ENCODE measurements at regions not wholly inside any gene's neighbourhood (a gene's known extent, or its start where the extent isn't known, plus 50 kb on each side); places are given as distances from the start of the nearest gene placed in this dataset.

GRCh38 chr11:24406389-24406788 lies 90.5 kb upstream of the LUZP2 start:
- TF ChIP-seq EZH2 (IDR thresholded peaks at IDR 0.05; ENCODE audit: low read depth) (no peak), CTCF (conservative IDR thresholded peaks at IDR 0.05) (no peak)
- Histone ChIP-seq H3F3A (ENCODE audit: insufficient read depth, low read depth) (no peaks in the 10 kb centered on the region), H2AFZ (no peak overlapping the region), H3K4me3 (no peak overlapping the region), H3K27ac (no peak overlapping the region), H3K9me2 (ENCODE audit: insufficient read depth) (no peaks in the 10 kb centered on the region), H3K9me3 (ENCODE audit: insufficient read depth, low read depth) (no peaks in the 10 kb centered on the region), H3K36me3 (ENCODE audit: low read depth) (no peaks in the 10 kb centered on the region), H4K20me1 (ENCODE audit: insufficient read depth) (no peaks in the 10 kb centered on the region), H3K4me2 (no peak overlapping the region), H3K4me1 (replicated peaks; ENCODE audit: insufficient read depth) (no peaks in the 10 kb centered on the region), H3K27me3 (ENCODE audit: insufficient read depth, low read depth) (no peaks in the 10 kb centered on the region), H3K79me2 (ENCODE audit: low read depth) (no peaks in the 10 kb centered on the region)
- intact Hi-C loops (cut with micrococcal nuclease; ENCODE audit: unreplicated experiment), result no loop called here
- POLR2A ChIA-PET (ENCODE audit: unreplicated experiment), result no interaction called here
- no TSS peak for BruUV-seq (replicated peaks)
- CTCF ChIA-PET, result no interaction called here
- no peak for DNase-seq

GRCh38 chr11:24406980-24407379 lies 89.9 kb upstream of the LUZP2 start:
- ChIA-PET POLR2A (ENCODE audit: unreplicated experiment) (no interaction called here), CTCF (no interaction called here)
- intact Hi-C loops (cut with micrococcal nuclease; ENCODE audit: unreplicated experiment), result no loop called here
- BruUV-seq (replicated peaks), result no TSS peak
- H3K27ac ChIP-seq, result no peak overlapping the region
- no peaks in the 10 kb centered on the region for H3K4me1 ChIP-seq (replicated peaks; ENCODE audit: insufficient read depth)
- H3K79me2 ChIP-seq (ENCODE audit: low read depth), result no peaks in the 10 kb centered on the region
- no peaks in the 10 kb centered on the region for H3K9me2 ChIP-seq (ENCODE audit: insufficient read depth)
- H3F3A ChIP-seq (ENCODE audit: insufficient read depth, low read depth), result no peaks in the 10 kb centered on the region
- H3K9me3 ChIP-seq (ENCODE audit: insufficient read depth, low read depth), result no peaks in the 10 kb centered on the region
- no peak for DNase-seq
- no peaks in the 10 kb centered on the region for H3K27me3 ChIP-seq (ENCODE audit: insufficient read depth, low read depth)
- no peak overlapping the region for H3K4me3 ChIP-seq
- no peak for TF ChIP-seq CTCF (conservative IDR thresholded peaks at IDR 0.05)
- no peak for TF ChIP-seq EZH2 (IDR thresholded peaks at IDR 0.05; ENCODE audit: low read depth)
- no peak overlapping the region for H2AFZ ChIP-seq
- H3K4me2 ChIP-seq, result no peak overlapping the region
- H4K20me1 ChIP-seq (ENCODE audit: insufficient read depth), result no peaks in the 10 kb centered on the region
- H3K36me3 ChIP-seq (ENCODE audit: low read depth), result no peaks in the 10 kb centered on the region

GRCh38 chr11:24407733-24408132 lies 89.1 kb upstream of the LUZP2 start:
- intact Hi-C loops (cut with micrococcal nuclease; ENCODE audit: unreplicated experiment), result no loop called here

GRCh38 chr11:24408202-24408601 lies 88.7 kb upstream of the LUZP2 start:
- no peaks in the 10 kb centered on the region for H3K4me1 ChIP-seq (replicated peaks; ENCODE audit: insufficient read depth)
- intact Hi-C loops (cut with micrococcal nuclease; ENCODE audit: unreplicated experiment), result no loop called here
- H4K20me1 ChIP-seq (ENCODE audit: insufficient read depth), result no peaks in the 10 kb centered on the region
- no peaks in the 10 kb centered on the region for H3K9me3 ChIP-seq (ENCODE audit: insufficient read depth, low read depth)
- CTCF ChIA-PET, result no interaction called here
- no peak overlapping the region for H3K4me2 ChIP-seq
- TF ChIP-seq EZH2 (IDR thresholded peaks at IDR 0.05; ENCODE audit: low read depth), result no peak
- no peak for TF ChIP-seq CTCF (conservative IDR thresholded peaks at IDR 0.05)
- DNase-seq, result no peak
- POLR2A ChIA-PET (ENCODE audit: unreplicated experiment), result no interaction called here
- no peaks in the 10 kb centered on the region for H3K9me2 ChIP-seq (ENCODE audit: insufficient read depth)
- no TSS peak for BruUV-seq (replicated peaks)
- no peaks in the 10 kb centered on the region for H3K79me2 ChIP-seq (ENCODE audit: low read depth)
- no peaks in the 10 kb centered on the region for H3K36me3 ChIP-seq (ENCODE audit: low read depth)
- H2AFZ ChIP-seq, result no peak overlapping the region
- H3F3A ChIP-seq (ENCODE audit: insufficient read depth, low read depth), result no peaks in the 10 kb centered on the region
- no peaks in the 10 kb centered on the region for H3K27me3 ChIP-seq (ENCODE audit: insufficient read depth, low read depth)
- no peak overlapping the region for H3K4me3 ChIP-seq
- H3K27ac ChIP-seq, result no peak overlapping the region

More at GRCh38 chr11:24407733-24408132, 89.1 kb upstream of the LUZP2 start:
- H2AFZ ChIP-seq, result no peak overlapping the region
- H3K27me3 ChIP-seq (ENCODE audit: insufficient read depth, low read depth), result no peaks in the 10 kb centered on the region
- H3K4me2 ChIP-seq, result no peak overlapping the region
- no peak for TF ChIP-seq EZH2 (IDR thresholded peaks at IDR 0.05; ENCODE audit: low read depth)
- ChIA-PET POLR2A (ENCODE audit: unreplicated experiment) (no interaction called here), CTCF (no interaction called here)
- BruUV-seq (replicated peaks), result no TSS peak
- no peaks in the 10 kb centered on the region for H3K4me1 ChIP-seq (replicated peaks; ENCODE audit: insufficient read depth)
- H4K20me1 ChIP-seq (ENCODE audit: insufficient read depth), result no peaks in the 10 kb centered on the region
- H3K79me2 ChIP-seq (ENCODE audit: low read depth), result no peaks in the 10 kb centered on the region
- H3K27ac ChIP-seq, result no peak overlapping the region
- no peaks in the 10 kb centered on the region for H3K9me2 ChIP-seq (ENCODE audit: insufficient read depth)
- no peaks in the 10 kb centered on the region for H3K9me3 ChIP-seq (ENCODE audit: insufficient read depth, low read depth)
- H3K36me3 ChIP-seq (ENCODE audit: low read depth), result no peaks in the 10 kb centered on the region
- H3K4me3 ChIP-seq, result no peak overlapping the region
- DNase-seq, result no peak
- H3F3A ChIP-seq (ENCODE audit: insufficient read depth, low read depth), result no peaks in the 10 kb centered on the region

Data from PC-9 (cell line).